IPS DF 19.7 (cell line): ENCODE measurements at regions not wholly inside any gene's neighbourhood (a gene's known extent, or its start where the extent isn't known, plus 50 kb on each side); places are given as distances from the start of the nearest gene placed in this dataset.
"Not testable (repeated sequence)": the region's sequence is repeated elsewhere in the genome, so short reads cannot be mapped to it uniquely, and the experiment has no call there.

Experiments used
- DNase-seq: peaks from one replicate; pipeline ENCODE4 v3.0.0-alpha.2; 2013; ENCODE audit warnings: low read depth, low spot score

DNA sequence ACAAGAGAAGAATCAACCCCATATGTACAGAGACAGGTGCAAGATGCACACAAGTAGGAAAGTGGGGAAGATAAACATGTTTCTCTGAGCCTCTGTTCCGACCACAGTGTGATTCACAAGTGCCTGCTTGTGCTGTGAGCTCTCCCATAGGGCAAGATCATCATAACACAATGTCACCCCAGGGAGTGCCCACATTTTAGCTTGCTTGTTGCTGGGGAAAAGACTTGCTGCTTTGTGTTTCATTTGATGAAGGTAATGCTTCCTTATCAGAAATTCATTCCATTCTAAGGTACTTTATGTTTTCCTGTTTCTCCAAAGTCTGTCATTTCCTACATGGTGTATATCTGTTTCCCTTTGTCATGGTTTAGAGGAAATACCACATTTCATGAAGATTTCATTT lies 304.5 kb upstream of the DIPK2B start:
- DNase-seq: no peak

DNA sequence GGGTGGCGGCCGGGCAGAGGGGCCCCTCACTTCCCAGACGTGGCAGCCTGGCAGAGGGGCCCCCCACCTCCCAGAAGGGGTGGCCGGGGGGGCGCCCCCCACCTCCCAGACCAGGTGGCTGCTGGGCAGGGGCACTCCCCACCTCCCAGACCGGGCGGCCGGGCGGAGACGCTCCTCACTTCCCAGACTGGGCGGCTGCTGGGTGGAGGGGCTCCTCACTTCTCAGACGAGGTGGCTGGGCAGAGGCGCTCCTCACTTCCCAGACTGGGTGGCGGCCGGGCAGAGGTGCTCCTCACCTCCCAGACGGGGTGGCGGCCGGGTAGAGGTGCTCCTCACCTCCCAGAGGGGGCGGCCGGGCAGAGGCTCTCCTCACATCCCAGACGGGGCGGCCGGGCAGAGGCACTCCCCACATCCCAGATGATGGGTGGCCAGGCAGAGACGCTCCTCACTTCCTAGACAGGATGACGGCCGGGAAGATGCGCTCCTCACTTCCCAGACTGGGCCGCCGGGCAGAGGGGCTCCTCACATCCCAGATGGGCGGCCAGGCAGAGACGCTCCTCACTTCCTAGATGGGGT lies 303.2 kb upstream of the DIPK2B start:
- DNase-seq: not testable (repeated sequence)

DNA sequence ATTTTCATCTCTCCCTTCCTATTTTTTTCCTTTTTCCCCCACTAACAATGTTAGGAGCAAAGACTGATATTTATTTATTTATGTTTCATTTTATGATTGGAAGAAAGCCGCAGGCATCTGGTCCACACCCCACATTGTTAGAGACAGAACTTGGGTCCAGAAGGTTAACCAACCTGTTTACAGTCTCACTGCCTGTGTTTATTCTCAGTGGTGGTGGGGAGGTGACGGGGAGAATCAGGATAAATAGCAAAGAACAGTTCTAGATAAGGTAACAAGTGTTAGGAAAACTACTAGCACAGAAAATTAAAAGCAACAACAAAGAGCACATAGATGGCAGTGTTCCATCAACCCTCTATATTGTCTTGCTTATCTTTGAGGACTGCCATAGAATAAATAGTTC lies 301.7 kb upstream of the DIPK2B start:
- DNase-seq: no peak

DNA sequence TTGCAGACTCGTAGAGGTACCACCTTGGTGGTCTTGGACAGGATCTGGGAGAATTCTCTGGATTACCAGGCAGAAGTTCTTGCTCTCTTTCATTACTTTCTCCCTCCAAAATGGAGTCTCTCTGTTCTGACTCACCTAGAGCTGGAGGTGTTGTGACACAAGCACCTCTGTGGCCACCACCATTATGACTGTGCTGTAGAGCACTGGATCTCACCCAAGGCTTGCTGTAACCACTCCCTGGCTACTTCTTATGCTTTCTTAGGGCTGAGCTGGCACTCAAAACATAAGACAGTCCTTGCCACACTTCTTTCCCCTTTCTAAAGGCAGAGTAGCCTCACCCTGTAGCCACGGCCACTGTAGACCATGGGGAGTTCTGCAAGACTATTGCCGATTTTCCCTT lies 296.6 kb upstream of the DIPK2B start:
- no peak for DNase-seq

DNA sequence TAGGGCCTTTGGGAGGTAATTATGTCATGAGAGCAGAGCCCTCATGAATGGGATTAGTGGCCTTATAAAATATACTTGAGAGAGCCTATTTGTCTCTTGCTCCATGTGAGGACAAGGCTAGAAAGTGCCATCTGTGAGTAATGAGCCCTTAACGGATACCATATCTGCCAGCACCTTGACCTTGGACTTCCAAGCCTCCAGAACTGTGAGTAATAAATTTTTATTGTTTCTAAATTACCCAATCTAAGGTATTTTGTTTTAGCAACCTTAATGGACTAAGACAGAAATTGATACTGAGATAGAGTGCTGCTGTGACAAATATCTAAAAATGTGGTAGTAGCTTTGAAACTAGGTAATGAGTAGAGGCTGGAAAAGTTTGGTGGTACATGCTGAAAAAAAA lies 285.0 kb upstream of the DIPK2B start:
- DNase-seq: no peak

DNA sequence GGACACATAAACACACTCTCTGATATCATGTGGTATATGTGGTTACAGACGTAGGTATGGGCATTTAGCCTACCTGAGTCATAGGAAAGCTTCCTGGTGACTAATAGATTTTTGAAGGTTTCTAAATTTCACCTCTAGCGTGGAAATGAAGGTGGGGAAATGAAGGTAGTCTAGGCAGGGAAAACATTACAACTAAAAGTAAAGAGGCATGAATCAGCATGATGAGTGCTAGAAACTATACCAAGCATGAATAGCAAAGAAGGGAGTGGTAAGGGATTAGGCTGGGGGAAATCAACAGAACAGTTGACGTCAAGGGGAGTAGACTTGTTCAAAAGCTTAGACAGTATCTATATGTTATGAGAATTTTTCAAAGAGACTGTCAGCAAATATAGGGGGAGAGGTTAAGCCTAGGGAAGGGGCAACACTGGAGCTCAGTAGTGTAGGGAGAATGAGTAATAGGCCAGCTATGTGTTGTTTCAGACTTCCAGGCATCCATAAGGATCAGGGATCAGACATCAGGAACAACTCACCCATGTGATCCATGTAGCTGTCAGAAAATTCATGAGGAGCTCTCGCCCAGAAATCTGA lies 279.3 kb upstream of the DIPK2B start:
- DNase-seq: no peak

DNA sequence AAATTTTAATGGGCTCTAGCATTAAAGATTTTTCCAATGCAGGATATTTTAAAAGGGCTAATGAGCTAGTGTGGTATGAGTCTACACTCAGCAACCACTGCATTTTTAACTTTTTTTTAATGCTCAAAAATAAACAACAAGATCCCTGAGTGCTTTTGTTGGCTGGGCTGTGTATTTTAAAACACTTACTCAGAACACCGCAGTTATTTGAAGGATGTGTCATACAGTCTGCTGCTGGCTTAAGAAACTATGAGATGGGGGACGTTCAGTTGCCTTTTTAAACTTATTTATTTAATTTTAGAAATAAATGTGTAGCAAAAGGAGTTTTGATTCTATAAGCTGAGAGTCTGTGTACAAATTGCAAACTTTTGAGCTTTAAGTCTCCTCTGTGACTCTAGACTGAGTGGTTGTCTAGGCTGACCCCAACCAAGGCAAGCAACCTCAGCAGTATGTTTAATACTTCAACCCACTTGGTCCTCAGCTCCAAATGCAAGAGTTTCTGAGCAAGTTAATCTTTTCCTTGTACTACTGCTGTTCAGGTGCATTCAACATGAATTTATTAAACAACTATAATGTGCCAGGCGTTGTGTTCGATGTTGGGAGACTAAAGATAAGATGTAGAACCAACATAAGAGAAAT lies 278.6 kb upstream of the DIPK2B start:
- DNase-seq: no peak

DNA sequence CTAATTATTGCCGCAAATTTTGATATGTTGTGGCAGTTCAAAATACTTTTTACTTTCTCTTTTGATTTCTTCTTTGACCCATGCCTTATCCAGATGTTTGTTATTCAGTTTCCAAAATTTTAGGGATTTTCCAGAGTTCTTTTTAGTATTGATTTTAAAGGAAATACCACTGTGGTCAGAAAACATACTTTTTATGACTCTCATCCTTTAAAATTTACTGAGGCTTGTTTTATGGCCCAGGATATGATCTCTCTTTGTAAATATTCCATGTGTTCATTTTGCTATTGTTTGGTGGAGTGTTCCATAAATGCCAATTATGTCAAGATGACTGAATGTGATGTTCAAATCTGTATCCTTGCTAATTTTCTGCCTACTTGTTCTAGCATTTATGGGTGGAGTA lies 272.3 kb upstream of the DIPK2B start:
- no peak for DNase-seq

DNA sequence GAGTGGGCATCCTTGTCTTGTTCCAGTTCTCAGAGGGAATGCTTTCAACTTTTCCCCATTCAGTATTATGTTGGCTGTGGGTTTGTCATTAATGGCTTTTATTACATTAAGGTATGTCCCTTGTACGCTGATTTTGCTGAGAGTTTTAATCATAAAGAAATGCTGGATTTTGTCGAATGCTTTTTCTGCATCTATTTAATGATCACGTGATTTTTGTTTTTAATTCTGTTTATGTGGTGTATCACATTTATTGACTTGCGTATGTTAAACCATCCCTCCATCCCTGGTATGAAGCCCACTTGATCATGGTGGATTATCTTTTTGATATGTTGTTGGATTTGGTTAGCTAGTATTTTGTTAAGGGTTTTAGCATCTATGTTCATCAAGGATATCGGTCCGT lies 266.9 kb upstream of the DIPK2B start:
- DNase-seq: not testable (repeated sequence)

DNA sequence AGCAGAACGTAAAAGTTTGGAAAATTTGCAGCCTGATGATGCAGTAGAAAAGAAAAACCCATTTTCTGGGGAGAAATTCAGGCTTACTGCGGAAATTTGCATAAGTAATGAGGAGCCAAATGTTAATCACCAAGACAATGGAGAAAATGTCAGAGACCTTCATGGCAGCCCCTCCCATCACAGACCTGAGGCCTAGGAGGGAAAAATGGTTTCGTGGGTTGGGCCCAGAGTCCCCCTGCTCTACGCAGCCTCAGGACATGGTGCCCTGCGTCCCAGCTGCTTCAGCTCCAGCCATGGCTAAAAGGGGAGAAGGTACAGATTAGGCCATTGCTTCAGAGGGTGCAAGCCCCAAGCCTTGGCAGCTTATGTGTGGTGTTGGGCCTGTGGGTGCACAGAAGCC lies 255.1 kb upstream of the DIPK2B start:
- DNase-seq: not testable (repeated sequence)

DNA sequence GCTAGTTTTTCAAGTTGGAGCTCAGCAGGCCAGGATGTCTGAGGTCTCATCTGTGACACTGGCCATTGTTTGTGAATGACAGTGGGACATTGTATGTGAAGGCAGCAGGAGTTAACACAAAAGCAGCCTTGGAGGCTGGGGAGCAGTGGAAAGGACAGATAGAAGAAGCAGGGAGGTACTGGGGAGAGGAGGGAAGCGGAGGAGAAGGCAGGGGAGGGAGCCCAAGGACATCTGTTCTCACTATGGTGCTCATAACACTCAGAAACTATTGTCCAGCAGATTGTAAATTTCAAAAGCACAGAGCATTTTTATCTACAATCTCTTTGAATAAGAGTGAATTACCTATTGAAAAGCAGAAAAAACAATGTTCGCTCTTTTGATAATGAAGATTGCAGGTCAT lies 253.6 kb upstream of the DIPK2B start:
- DNase-seq: no peak

DNA sequence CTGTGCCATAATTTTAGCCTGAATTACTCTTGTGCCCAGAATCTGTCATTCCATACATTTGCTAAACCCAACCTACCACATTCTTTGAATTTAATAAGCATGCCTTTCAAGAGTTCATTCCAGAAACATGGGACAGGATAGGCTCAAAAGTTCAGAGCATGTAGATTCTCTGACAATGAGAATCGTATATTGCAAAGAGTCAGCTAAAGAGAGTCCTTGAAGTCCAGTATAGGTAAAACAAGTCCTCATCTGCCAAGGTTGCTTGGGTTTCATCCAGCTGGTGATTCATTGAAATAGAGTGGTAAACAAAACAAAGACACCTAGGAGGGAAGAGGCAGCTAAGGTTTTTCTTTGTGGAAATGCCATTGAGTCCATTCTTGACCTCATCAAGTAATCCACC lies 249.3 kb upstream of the DIPK2B start:
- DNase-seq: no peak

DNA sequence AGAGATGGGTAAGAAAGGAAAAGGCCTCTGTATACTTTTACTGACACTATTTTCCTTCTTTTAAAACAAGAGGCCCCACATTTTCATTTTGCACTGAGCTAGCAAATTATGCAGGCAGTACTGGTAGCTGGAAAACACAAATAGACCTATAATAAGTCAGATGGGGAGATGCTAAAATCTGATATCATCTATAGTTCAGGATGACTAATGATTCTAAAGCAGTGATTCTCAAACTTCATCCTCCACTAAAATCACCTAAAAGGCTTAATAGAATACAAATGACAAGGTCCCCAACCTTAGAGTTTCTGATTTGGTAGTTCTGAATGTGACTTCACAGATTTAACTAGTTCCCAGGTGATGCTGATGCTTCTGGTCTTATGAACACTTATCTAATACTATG lies 247.3 kb upstream of the DIPK2B start:
- DNase-seq: no peak

DNA sequence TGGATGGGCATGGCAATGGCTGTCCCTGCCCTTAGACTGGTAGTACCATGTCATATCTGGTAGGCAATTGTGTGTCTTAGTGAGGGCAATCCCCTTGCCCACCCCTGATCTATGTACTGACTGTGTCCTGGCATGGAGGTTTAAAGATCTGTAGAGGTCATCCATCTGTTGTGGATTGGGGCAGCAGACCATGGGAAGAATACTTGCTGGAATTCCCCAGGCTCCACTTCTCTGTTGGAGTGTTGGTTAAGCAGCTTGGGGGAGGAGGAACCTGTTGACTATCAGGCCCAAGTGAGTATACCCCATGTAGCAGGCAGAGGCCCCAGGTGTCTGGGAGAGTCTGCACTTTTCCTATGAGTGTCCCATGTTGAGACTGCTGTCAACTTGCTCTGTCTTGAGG lies 246.7 kb upstream of the DIPK2B start:
- no peak for DNase-seq

DNA sequence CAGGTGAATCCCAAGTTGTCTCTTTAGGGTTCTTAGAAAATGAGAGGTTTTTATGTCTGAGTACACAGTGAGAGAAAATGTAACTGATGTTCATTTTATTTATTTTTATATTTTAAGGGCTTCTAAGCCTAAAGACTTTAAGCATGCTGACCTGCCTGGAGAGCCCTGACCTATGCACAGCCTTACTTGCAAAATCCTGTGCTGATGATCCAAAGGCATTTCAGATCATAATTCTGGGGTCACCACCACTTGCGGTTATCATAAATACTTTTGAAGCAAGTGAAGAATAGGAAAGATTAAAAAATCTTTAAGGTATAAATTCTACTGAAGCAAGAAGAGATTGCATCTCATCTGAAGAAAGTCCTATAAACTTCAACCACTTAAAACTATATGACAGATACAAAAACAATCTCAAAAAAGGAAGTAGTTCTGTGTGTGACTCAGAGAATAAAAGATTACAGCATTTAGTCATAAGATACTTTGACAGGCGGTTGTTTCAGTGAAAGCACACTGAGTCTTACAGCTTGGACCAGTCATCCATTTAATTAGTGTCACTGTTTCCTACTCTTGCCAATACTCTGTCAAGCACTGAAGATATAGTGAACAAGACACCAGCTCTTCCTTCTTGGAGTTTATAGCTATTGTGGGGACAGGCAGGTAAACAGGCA lies 245.2 kb upstream of the DIPK2B start:
- no peak for DNase-seq

DNA sequence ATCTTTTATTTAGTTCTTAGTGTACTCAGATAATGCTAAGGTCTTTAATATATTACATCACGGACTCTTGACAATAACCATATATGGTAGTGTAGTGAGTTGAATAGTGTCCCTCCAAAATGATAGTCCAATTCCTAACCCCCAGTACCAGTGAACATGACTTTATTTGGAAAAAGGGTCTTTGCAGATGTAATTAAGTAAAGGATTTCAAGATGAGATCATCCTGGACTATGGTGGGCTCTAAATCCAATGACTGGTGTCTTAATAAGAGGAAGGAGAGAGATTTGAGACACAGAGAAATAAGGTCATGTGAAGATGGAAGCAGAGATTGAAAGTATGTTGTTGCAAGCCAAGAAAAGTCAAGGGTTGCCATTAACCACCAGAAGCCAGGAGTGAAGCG lies 236.5 kb upstream of the DIPK2B start:
- DNase-seq: no peak

DNA sequence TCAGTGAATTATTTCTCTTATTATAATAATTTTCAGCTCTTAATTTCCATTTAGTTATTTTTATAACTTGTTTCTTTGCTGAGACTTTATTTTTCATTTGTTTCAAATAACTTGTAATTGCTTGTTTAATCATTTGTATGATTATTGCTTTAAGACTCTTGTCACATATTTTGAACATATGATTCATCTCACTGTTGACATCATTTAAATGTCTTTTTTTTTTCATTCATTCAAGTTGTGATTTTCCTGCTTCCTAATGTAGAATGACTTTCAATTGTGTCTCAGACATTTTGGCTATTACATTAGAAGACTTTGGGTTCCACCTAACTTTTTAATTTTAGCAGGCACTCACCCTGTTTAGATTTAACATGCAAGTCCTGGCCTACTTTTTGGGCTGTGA lies 234.8 kb upstream of the DIPK2B start:
- no peak for DNase-seq

DNA sequence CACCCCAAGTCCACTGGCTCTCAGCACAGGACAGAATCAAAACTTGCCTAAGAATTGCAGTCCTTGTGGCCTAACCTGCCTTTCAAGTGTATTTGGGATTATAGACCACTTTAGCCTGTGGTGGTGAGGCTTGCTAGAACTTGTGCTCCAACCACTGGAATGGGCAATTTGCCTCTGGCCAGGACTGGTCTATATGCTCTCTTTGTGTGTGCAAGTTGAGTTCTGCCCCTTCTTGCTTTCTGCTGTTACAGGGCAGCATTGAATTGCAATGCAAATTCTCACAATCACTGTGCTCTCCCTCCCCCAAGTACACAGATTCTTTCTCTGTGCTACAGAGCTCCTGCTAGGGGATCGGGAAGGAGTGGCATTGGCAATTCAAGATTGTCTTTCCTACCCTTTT lies 233.6 kb upstream of the DIPK2B start:
- peak; percentile 9 for DNase-seq

DNA sequence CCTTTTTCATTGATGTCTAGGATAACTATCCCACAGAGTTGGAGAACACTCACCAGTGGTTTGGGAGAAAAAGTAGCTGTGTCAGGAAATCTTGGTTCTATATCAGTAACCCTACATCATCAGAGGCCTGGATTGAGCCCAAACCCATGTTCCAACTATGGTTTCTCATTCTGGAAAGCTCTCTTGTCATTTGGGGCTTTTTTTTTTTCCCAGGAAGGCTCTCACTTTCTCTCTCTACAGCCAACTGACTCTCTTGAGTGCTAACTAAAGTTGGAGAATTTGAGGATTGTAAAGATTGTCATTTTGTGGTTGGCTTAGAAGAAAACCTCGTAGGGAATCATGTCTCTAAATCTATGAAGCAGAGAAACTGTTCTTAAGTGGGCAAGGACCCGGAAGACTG lies 228.2 kb upstream of the DIPK2B start:
- DNase-seq: no peak

DNA sequence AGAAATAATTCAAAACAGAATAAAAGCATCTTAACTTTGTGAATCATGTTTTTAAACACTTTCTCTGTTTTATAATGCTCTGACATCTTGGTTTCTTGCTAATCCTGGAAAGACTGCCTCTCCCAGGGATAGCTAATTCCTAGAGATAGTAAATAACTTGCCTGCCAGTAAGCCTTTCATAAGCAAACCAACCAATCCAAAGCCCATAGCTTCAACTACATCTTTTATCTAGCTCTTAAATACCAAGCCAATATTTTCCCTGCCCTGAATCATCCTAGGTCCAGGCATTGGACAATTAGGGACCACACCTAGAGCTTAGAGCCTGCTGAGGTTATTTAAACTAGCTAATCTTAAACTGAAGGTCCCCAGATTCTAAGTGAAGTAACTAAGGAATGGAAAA lies 223.7 kb upstream of the DIPK2B start:
- no peak for DNase-seq

DNA sequence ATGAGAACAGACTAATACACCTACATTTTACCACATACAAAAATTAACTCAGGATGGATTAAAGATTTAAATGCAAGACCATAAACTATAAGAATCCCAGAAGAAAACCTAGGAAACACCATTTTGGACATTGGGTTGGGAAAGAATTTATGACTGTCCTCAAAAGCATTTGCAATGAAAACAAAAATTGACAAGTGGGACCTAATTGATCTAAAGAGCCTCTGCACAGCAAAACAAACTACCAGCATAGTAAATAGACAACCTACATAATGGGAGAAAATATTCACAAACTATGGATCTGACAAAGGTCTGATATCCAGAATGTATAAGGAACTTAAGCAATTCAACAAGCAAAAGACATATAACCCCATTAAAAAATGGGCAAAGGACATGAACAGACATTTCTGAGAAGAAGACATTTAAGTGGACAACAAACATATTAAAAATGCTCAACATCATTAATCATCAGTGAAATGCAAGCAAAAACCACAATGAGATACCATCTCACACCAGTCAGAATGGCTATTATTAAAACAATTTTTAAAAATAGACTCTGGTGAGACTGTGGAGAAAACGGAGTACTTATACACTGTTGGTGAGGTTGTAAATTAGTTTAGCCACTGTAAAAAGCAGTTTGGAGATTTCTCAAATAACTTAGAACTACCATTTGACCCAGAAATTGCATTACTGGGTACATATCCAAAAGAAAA lies 221.7 kb upstream of the DIPK2B start:
- no peak for DNase-seq

DNA sequence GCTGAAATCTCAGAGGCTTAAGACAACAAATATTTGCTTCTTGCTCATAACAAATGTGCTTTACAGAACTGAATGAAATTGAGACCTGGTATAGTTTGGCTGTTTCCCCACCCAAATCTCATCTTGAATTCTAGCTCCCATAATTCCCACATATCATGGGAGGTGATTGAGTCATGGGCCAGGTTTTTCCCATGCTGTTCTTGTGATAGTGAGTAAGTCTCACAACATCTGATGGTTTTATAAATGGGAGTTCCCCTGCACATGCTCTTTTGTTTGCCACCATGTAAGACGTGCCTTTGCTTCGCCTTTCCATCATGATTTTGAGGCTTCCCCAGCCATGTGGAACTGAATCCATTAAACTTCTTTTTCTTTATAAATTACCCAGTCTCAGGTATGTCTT lies 221.1 kb upstream of the DIPK2B start:
- no peak for DNase-seq
